GM19023 (cell line): ENCODE measurements at regions not wholly inside any gene's neighbourhood (a gene's known extent, or its start where the extent isn't known, plus 50 kb on each side); places are given as distances from the start of the nearest gene placed in this dataset.

ENCODE experiments used
- ATAC-seq: cut with Tn5 transposase; IDR thresholded peaks from one replicate; pipeline ENCODE4 v1.9.1; 2021; ENCODE audit warnings: mild to moderate bottlenecking, moderate library complexity; ENCODE audit not compliant: unreplicated experiment

DNA sequence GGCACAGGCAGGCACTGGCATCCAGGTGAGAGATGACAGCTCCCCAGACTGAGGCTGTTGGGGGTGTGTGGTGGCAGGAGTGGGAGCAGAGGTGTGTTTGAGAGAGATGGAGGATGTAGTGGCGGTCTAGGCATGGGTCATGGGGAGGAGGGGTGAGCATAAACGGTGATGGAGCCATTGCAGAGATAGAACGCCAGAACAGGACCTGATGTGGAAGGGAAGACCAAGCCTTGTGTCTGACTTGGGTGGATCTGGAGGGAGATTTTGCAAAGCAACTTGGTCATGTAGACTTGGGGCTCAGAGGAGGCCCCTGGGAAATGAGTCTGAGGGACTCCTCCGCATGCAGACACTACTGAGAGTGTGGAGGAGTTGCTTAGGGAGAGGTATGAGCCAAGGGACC, 50.0 kb upstream of the CLDN5 start:
- no peak for ATAC-seq

GRCh38 chr22:19576460-19577421, 52.5 kb upstream of the CLDN5 start:
- ATAC-seq, result no peak

GRCh38 chr22:19577422-19577966, 53.3 kb upstream of the CLDN5 start:
- ATAC-seq, result no peak

- no peak for ATAC-seq
These were observed 54.2 kb upstream of the CLDN5 start for GRCh38 chr22:19578180-19579004.

GRCh38 chr22:19579115-19579811, 55.1 kb upstream of the CLDN5 start:
- ATAC-seq, result no peak

- ATAC-seq, result no peak
These were observed 55.7 kb upstream of the CLDN5 start for GRCh38 chr22:19579880-19580279.

GRCh38 chr22:19580291-19580890, 56.2 kb upstream of the CLDN5 start:
- ATAC-seq, result no peak

GRCh38 chr22:19582033-19582693, 58.0 kb upstream of the CLDN5 start:
- no peak for ATAC-seq

- no peak for ATAC-seq
These were observed 62.9 kb upstream of the CLDN5 start for GRCh38 chr22:19586922-19587684.

GRCh38 chr22:19590696-19591095, 66.5 kb upstream of the CLDN5 start:
- ATAC-seq, result no peak

DNA sequence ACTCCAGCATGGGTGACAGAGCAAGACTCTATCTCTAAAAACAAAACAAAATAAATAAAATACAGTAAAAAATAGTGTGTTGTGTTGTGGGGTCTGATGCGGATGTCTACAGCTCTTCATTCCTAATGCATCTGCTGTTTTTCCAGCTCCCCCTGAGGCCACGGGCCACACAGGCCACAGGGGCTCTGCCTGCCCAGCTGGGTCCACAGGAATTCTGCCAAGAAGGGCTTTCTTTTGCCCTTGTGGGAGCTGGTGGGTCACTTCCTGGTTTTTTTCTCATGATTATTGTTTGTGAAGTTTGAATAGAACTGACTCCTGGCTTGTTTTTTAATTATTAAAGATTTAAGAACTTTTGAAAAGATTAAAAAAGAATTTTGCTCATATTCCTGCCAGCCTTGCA, 67.4 kb upstream of the CLDN5 start:
- ATAC-seq, result no peak

GRCh38 chr22:19592464-19592863, 68.3 kb upstream of the CLDN5 start:
- no peak for ATAC-seq

GRCh38 chr22:19593991-19594569, 69.9 kb upstream of the CLDN5 start:
- no peak for ATAC-seq

DNA sequence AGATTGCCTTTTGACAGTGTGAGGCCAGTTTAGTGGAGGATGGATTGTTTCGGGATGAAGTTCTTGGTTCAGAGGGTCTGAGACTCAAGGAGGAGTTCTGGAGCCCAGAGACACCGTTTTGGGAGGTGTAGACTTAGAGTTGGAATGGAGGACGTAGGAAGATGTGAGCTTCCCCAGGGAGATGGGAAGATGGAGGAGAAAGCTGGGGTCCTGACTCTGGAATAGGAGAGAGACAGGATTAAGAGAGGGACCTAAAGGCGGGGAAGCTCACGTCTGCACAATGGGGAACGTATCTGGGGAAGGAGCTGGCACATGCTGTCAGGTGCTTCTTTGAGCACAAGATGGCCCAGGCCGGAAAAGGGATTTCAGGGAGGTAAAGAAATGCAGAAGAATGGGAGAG, 71.3 kb upstream of the CLDN5 start:
- no peak for ATAC-seq

GRCh38 chr22:19596680-19597398, 72.6 kb upstream of the CLDN5 start:
- no peak for ATAC-seq

- ATAC-seq, result no peak
These were observed 73.2 kb upstream of the CLDN5 start for GRCh38 chr22:19597399-19597735.

- ATAC-seq, result no peak
These were observed 74.0 kb upstream of the CLDN5 start for GRCh38 chr22:19598054-19598855.

- no peak for ATAC-seq
These were observed 74.8 kb upstream of the CLDN5 start for GRCh38 chr22:19599004-19599403.
